CD4-positive, alpha-beta T cell treated with Interleukin-15 for 1 hour (primary cell): ENCODE measurements at regions not wholly inside any gene's neighbourhood (a gene's known extent, or its start where the extent isn't known, plus 50 kb on each side); places are given as distances from the start of the nearest gene placed in this dataset.

Experiments used
- DNase-seq: peaks from one replicate; pipeline ENCODE4 v3.0.0-alpha.2; 2020

DNA sequence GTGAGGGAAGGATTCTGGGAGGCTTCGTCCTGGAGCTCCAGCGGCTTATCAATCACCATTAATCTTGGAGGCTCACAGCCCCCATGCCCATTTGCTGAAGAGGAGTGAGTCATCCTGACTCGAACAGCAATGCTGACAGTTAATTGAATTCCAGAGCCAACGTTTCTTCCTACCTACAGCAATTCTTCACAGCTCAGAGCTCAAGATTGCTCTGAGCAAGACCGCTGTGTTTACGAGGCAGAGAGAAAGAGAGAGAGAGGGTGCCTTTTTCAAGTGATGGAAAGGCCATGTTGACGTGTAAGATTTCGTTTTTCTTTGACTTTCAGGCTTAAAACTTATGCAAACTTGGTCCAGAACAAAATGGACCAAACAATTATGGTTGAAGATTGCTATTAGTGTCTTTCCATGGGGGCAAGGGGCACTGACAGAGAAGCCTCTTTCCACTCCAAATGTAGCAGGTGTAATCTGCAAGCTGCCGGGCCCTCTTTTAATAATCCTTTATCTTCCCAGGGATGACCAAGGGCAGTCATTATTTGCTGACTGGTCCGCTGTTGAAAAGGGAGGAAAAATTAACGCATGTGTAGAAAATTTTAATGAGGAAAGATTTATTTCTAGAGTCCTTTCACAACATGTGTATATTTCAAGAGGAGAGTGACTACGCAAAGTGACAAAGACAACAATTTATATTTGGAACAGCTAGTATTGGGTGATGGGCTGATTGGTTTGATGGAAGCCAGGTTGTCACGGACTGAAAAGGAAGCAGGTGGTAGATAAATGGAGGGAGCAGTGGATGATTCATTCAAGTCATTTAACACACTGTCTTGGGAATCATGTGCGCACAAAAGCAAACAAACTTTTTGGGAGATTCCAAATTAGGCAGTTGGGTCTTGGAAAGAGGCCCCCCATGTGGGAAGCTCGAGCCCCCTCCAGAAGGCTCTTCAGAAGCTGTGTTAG, 136.1 kb upstream of the IRF2BP2 start:
- DNase-seq = no peak

- DNase-seq = no peak
Measured at GRCh38 chr1:234745276-234745675, 135.3 kb upstream of the IRF2BP2 start.

GRCh38 chr1:234743791-234744611, 134.0 kb upstream of the IRF2BP2 start:
- no peak for DNase-seq

DNA sequence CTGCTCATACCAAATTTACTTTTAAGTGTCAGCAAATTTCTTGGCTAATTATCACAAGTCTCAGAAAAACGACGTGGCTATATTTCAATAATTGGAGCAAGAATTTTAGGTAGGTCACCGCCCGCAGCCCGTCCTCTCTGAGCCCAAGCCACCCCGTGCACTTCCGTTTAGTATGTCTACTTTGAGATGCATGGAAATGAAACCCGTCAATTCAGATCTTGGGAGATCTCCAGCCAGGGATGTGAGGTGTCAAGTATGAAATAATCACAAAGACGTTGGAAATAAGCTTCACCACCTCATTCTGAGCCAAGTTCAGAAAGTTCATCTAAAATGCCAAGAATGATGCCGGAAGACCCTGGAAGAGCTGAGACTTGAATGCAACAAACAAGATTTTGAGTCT, 132.6 kb upstream of the IRF2BP2 start:
- no peak for DNase-seq

DNA sequence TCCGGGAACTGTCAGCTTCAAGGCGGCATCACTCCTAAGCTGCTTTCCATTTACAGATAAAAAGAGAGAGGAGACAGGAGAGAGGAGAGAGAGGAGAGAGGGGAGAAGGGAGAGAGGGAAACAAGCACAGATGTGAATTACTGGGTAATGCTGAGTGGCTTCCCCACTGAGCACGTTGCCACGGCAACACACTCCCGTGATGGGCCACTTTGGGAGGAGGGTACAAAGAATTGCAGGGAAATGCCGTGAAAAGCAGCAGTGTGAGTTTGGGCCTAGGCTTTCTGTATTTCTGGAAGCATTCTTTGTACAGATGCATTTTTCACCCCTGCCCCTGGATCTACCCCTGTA, 128.0 kb upstream of the IRF2BP2 start:
- no peak for DNase-seq

DNA sequence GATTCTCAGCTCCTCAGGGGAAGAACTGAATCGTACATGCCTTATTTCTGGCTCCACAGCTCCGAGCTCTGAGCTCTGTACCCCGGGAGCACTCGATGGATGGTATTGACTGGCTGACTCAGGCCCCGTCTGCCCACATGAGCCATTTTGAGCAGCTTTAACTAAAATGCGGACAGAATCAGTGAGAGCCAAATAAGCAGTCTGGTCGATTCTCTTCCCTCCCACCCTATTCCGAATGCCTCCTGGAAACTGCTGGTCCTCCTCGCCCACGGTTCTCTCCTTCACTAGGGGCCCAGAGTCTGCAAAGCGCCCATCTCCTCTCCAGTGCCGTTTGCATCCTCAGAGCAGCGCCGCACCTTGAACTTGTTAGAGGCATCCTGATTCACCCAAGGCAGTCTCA, 125.9 kb upstream of the IRF2BP2 start:
- DNase-seq = no peak

GRCh38 chr1:234735476-234735875, 125.5 kb upstream of the IRF2BP2 start:
- DNase-seq = no peak

GRCh38 chr1:234734869-234735268, 124.9 kb upstream of the IRF2BP2 start:
- no peak for DNase-seq

DNA sequence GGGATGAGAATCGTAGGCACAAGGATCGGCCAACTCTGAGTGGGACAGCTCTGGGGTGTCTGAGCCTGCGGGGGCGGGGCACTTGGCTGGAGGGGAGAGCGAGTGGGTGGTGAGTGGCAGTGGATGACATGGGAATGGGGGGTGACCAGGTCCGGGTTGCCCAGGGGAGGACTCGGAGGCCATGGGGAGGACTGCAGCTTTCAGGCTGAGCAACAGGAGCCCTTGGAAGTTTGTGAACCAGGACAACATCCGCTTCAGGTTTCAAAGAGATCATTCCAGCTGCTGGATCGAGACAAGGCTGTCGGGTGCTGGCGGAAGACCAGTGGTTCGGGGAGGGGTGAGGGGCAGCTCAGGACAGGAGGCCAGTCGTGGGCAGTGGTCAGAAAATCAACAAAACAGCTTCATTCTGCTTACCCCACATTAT, 124.4 kb upstream of the IRF2BP2 start:
- DNase-seq = no peak

DNA sequence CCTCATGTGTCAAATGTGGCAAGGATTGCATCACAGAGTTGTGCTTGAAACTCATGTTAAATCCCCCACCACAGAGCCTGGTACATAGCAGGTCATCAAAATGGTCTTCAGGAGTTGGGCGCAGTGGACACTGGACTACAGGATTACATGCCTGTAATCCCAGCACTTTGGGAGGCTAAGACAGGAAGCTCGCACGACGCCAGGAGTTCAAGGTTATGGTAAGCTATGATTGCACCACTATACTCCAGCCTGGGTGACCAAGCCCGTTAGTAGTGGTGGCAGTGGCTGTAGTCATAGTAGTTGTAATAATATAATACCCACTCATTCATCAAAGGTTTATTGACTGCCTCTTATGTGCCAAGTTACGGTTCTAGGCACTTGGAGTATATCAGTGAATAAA, 123.4 kb upstream of the IRF2BP2 start:
- no peak for DNase-seq

DNA sequence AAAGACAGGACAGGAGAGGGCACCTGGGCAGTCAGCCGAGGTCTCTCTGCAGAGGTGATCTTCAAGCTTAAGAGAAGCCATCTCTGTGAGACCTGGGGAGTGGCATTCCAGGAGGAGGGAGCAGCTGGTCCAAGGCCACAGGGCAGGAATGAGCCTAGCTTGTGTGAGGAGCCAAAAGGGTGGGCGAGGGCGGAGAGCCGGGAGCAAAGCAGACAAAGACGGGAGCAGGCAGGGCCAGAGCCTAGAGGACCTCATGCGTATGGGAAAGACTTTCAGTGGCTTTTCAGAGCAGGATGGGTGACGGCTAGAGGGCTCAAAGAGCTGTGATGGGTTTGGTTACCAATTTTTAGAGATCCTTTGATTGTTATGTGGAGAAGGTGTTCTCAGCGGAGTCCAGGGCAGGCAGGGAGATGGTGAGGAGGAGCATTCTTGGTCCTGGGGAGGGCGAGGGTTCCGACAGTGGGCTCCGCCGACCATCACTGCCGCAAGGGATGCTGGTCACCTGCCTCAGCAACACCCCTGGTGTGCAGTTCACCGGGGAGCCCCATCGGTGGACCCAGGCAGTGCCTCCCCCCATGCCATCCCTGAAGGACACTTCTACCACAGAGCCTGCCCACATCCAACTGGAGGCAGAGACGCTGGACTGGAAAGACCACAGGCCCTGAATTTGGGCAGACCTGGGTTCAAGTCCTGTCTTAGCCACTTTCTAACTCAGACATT, 122.9 kb upstream of the IRF2BP2 start:
- DNase-seq = no peak

DNA sequence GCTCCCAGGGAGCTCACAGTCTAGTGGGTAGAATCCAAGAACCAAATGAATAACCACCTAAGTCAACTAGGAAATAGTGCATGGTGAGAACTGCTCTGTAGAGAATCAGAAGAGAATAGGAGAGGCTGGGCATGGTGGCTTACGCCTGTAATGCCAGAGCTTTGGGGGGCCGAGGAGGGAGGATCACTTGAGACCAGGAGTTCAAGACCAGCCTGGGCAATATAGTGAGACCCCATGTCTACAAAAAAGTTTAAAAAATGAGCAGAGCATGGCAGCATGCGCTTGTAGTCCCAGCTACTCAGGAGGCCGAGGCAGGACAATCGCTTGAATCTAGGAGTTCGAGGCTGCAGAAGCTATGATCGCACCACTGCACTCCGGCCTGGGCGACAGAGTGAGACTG, 122.3 kb upstream of the IRF2BP2 start:
- no peak for DNase-seq

DNA sequence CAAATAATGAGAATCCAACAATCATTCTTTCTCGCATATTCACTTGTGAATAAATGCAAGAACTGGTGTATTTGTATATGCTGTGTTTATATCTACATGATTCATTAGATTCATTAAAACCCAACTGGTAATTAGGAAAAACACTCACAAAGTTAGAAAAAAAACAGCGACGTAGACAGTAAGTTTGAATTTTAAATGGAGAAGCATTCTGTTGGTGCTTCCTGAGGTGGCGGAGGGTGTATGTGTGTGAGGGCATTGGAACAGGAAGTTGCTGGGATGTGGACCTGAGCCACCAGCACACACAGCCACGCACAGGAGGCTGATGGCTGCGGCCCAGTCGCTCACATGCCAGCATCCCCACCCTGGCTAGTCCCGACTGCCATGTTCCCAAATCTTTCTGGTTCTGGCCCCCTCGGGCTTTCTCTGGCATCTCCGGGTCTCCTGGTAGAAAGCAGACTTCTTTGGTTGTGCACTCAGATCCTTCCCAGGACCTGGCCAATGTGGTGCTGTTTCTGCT, 121.6 kb upstream of the IRF2BP2 start:
- DNase-seq = peak; percentile 54

- DNase-seq = peak; percentile 29
Measured at GRCh38 chr1:234730770-234731568, 121.0 kb upstream of the IRF2BP2 start.

GRCh38 chr1:234730475-234730769, 120.4 kb upstream of the IRF2BP2 start:
- DNase-seq = no peak

GRCh38 chr1:234729561-234730474, 119.8 kb upstream of the IRF2BP2 start:
- DNase-seq = no peak

- DNase-seq = no peak
Measured at GRCh38 chr1:234728740-234729139, 118.8 kb upstream of the IRF2BP2 start.

- DNase-seq = no peak
Measured at GRCh38 chr1:234727018-234727940, 117.3 kb upstream of the IRF2BP2 start.

DNA sequence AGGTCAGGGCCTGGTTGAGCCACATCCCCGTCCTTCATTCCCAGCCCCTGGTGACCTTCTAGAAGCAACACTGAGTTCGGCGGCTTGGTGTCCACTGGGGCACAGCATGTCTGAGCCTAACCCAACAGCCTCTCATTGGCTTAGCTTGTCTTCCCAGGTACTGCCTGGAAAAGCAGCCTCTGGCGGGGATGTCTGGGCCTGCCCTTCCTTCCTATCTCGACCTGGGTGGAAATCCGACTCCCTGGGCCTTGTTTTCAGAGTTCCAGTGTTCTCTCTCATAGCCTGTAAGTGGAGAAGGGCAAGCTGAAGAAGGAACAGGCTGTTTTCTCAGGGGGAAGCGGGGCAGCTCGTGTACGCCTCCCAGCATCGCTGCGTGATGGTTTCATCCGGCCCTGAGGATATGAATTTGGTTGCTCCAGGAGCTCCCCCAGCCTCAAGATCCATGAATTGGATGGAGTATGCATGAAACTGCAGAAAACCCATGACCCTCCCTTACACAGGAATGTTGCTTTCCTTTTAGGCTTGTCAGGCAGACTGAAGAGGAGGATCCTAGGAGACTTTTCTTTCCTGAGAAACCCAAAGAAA, 116.5 kb upstream of the IRF2BP2 start:
- DNase-seq = no peak
